ENCODE measurements at regions not wholly inside any gene's neighbourhood (a gene's known extent, or its start where the extent isn't known, plus 50 kb on each side); places are given as distances from the start of the nearest gene placed in this dataset.
A peak's percentile ranks its signal among the peaks of the same experiment; 100 is the strongest.

GRCh38 chr10:46227936-46228562 lies 58.7 kb upstream of the ANTXRL start:
- no peak for DNase-seq (ENCODE audit: low read depth in 3 of 3)

GRCh38 chr10:46228563-46229071 lies 58.2 kb upstream of the ANTXRL start:
- DNase-seq (ENCODE audit: low read depth in 3 of 3): peak; percentile 41 to 63 (median 42)

- DNase-seq (ENCODE audit: low read depth in 3 of 3): peak in 1 of 3 experiments; percentile 8
Observed at GRCh38 chr10:46229144-46229563, 57.6 kb upstream of the ANTXRL start.

- DNase-seq (ENCODE audit: low read depth in 3 of 3): no peak
Observed at GRCh38 chr10:46230615-46231014, 56.2 kb upstream of the ANTXRL start.

- no peak for DNase-seq (ENCODE audit: low read depth in 3 of 3)
Observed at GRCh38 chr10:46231087-46231486, 55.7 kb upstream of the ANTXRL start.

- no peak for DNase-seq (ENCODE audit: low read depth in 3 of 3)
Observed at GRCh38 chr10:46232084-46232483, 54.7 kb upstream of the ANTXRL start.

GRCh38 chr10:46232666-46233065 lies 54.1 kb upstream of the ANTXRL start:
- no peak for DNase-seq (ENCODE audit: low read depth in 3 of 3)

- DNase-seq (ENCODE audit: low read depth in 3 of 3): no peak
Observed at GRCh38 chr10:46233181-46233580, 53.6 kb upstream of the ANTXRL start.

GRCh38 chr10:46234026-46234425 lies 52.8 kb upstream of the ANTXRL start:
- no peak for DNase-seq (ENCODE audit: low read depth in 3 of 3)

- DNase-seq (ENCODE audit: low read depth in 3 of 3): no peak
Observed at GRCh38 chr10:46234431-46235060, 52.3 kb upstream of the ANTXRL start.

GRCh38 chr10:46235705-46236545 lies 50.9 kb upstream of the ANTXRL start:
- no peak for DNase-seq (ENCODE audit: low read depth in 3 of 3)

- no peak for DNase-seq (ENCODE audit: low read depth in 3 of 3)
Observed at GRCh38 chr10:46236546-46236887, 50.3 kb upstream of the ANTXRL start.

GRCh38 chr10:46236941-46237681 lies 49.7 kb upstream of the ANTXRL start:
- DNase-seq (ENCODE audit: low read depth in 3 of 3): no peak

Measured in stimulated activated CD4-positive, alpha-beta T cell treated with anti-CD3 and anti-CD28 coated beads, TNF-alpha, amount 100 ng/mL, for 24 hours (primary cell).